ENCODE measurements at regions not wholly inside any gene's neighbourhood (a gene's known extent, or its start where the extent isn't known, plus 50 kb on each side); places are given as distances from the start of the nearest gene placed in this dataset.

- TF ChIP-seq REST (IDR thresholded peaks at IDR 0.05; ENCODE audit: unreplicated experiment) (no peak), EZH2 (IDR thresholded peaks at IDR 0.05; ENCODE audit: low read depth, unreplicated experiment) (no peak)
Observed at GRCh38 chr4:137892134-137892533, 350.0 kb downstream of the SLC7A11 start (continued).

GRCh38 chr4:137890812-137891211 lies 351.3 kb downstream of the SLC7A11 start:
- Histone ChIP-seq H3K4me2 (no peak overlapping the region), H3K79me2 (replicated peaks; ENCODE audit: insufficient read depth) (no peaks in the 10 kb centered on the region), H2AFZ (no peak overlapping the region), H3K4me1 (ENCODE audit: insufficient read depth) (no peaks in the 10 kb centered on the region), H3K27me3 (ENCODE audit: insufficient read depth) (no peaks in the 10 kb centered on the region), H3K36me3 (ENCODE audit: insufficient read depth) (no peaks in the 10 kb centered on the region), H3K9me2 (ENCODE audit: insufficient read depth) (no peaks in the 10 kb centered on the region), H3F3A (replicated peaks; ENCODE audit: low read depth) (no peaks in the 10 kb centered on the region), H3K4me3 (no peak overlapping the region), H3K27ac (ENCODE audit: low read depth) (no peak overlapping the region), H4K20me1 (replicated peaks; ENCODE audit: insufficient read depth) (no peaks in the 10 kb centered on the region)
- no peak overlapping the region for H3K27ac Mint-ChIP-seq
- ATAC-seq, result no peak
- peaks cover 4% of the 10 kb centered on the region for H3K27me3 Mint-ChIP-seq (ENCODE audit: insufficient read depth, low read depth, poor library complexity)
- no peaks in the 10 kb centered on the region for H3K36me3 Mint-ChIP-seq (ENCODE audit: low read depth)
- H3K4me3 Mint-ChIP-seq, result no peak overlapping the region
- no peak for TF ChIP-seq ZNF331 (CRISPR knock-in tag; IDR thresholded peaks at IDR 0.05; ENCODE audit: low read depth)
- H3K4me1 Mint-ChIP-seq, result no peaks in the 10 kb centered on the region
- no peak for DNase-seq (ENCODE audit: low spot score)
- H3K9me3 Mint-ChIP-seq, result peaks cover 3% of the 10 kb centered on the region; the same call in 1 of the 3 replicates

GRCh38 chr4:137881641-137882040 lies 349.3 kb upstream of the PCDH18 start:
- H2AFZ ChIP-seq, result no peak overlapping the region
- Mint-ChIP-seq H3K36me3 (ENCODE audit: low read depth) (0 out of 3 replicates have a peak, but pooled peaks cover 3% of the 10 kb centered on the region), H3K4me1 (peaks cover 8% of the 10 kb centered on the region; the same call in 2 of the 3 replicates), H3K27me3 (ENCODE audit: insufficient read depth, low read depth, poor library complexity) (no peaks in the 10 kb centered on the region), H3K4me3 (no peak overlapping the region), H3K27ac (no peak overlapping the region), H3K9me3 (peaks cover 3% of the 10 kb centered on the region; the same call in 2 of the 3 replicates)
- no peaks in the 10 kb centered on the region for H3K36me3 ChIP-seq (ENCODE audit: insufficient read depth)
- no peaks in the 10 kb centered on the region; the same call in 1 of the 2 replicates for H3K4me1 ChIP-seq (ENCODE audit: insufficient read depth)
- no peak overlapping the region for H3K4me2 ChIP-seq
- ATAC-seq (no peak), DNase-seq (ENCODE audit: low spot score) (no peak)
- H3F3A ChIP-seq (replicated peaks; ENCODE audit: low read depth), result no peaks in the 10 kb centered on the region
- TF ChIP-seq ETS1 (IDR thresholded peaks at IDR 0.05), result no peak
- TF ChIP-seq CTCF (conservative IDR thresholded peaks at IDR 0.05; ENCODE audit: low read depth in 2 of 2), result no peak
- TF ChIP-seq POLR2AphosphoS5 (IDR thresholded peaks at IDR 0.05; ENCODE audit: low read depth), result no peak
- no peak for TF ChIP-seq NANOG (IDR thresholded peaks at IDR 0.05; ENCODE audit: borderline replicate concordance)
- no peak for TF ChIP-seq EZH2phosphoT487 (IDR thresholded peaks at IDR 0.05; ENCODE audit: unreplicated experiment)
- TF ChIP-seq JUNB (IDR thresholded peaks at IDR 0.05; ENCODE audit: unreplicated experiment), result no peak
- TF ChIP-seq REST (IDR thresholded peaks at IDR 0.05; ENCODE audit: unreplicated experiment), result no peak
- TF ChIP-seq ZNF331 (CRISPR knock-in tag; IDR thresholded peaks at IDR 0.05; ENCODE audit: low read depth), result no peak
- no peak for TF ChIP-seq STAT1 (IDR thresholded peaks at IDR 0.05; ENCODE audit: unreplicated experiment)
- no peak for TF ChIP-seq ZNF114 (CRISPR knock-in tag; IDR thresholded peaks at IDR 0.05)
- no peaks in the 10 kb centered on the region for H3K27me3 ChIP-seq (ENCODE audit: insufficient read depth)
- no peak overlapping the region for H3K4me3 ChIP-seq
- no peak overlapping the region for H3K27ac ChIP-seq (ENCODE audit: low read depth)
- no peaks in the 10 kb centered on the region for H3K79me2 ChIP-seq (replicated peaks; ENCODE audit: insufficient read depth)
- H3K9me2 ChIP-seq (ENCODE audit: insufficient read depth), result no peaks in the 10 kb centered on the region
- no peaks in the 10 kb centered on the region for H4K20me1 ChIP-seq (replicated peaks; ENCODE audit: insufficient read depth)
